ENCODE measurements at regions not wholly inside any gene's neighbourhood (a gene's known extent, or its start where the extent isn't known, plus 50 kb on each side); places are given as distances from the start of the nearest gene placed in this dataset.

DNA sequence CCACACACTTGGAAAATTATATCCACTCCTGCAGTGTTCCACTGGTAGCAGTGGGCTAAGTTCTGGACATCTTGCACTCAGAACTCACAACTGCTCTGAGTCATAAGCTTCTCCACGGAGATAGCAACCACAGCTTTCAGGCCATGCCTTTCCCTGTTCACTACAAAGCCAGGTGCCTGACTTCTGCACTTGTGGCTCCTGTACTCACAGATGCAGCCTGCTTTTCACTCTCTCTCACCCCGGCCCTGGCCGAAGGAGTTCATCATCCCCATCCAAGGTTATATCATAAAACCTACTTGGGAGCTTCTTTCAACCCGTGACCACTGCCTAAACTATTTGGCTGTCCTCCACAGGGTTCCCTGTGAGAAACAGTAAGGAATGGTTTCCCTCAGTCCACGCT lies 999.4 kb downstream of the GLUD2 start:
- no peak for TF ChIP-seq POLR2A (IDR thresholded peaks at IDR 0.05)
- TF ChIP-seq, protein P1, sequence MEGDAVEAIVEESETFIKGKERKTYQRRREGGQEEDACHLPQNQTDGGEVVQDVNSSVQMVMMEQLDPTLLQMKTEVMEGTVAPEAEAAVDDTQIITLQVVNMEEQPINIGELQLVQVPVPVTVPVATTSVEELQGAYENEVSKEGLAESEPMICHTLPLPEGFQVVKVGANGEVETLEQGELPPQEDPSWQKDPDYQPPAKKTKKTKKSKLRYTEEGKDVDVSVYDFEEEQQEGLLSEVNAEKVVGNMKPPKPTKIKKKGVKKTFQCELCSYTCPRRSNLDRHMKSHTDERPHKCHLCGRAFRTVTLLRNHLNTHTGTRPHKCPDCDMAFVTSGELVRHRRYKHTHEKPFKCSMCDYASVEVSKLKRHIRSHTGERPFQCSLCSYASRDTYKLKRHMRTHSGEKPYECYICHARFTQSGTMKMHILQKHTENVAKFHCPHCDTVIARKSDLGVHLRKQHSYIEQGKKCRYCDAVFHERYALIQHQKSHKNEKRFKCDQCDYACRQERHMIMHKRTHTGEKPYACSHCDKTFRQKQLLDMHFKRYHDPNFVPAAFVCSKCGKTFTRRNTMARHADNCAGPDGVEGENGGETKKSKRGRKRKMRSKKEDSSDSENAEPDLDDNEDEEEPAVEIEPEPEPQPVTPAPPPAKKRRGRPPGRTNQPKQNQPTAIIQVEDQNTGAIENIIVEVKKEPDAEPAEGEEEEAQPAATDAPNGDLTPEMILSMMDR (IDR thresholded peaks at IDR 0.05) = no peak

All from thyroid gland (tissue), 4 donors.